ENCODE measurements at regions not wholly inside any gene's neighbourhood (a gene's known extent, or its start where the extent isn't known, plus 50 kb on each side); places are given as distances from the start of the nearest gene placed in this dataset.
A peak's percentile ranks its signal among the peaks of the same experiment; 100 is the strongest.

- no peak for TF ChIP-seq CTCF (IDR thresholded peaks at IDR 0.05)
- Histone ChIP-seq H3K4me1 (ENCODE audit: low read depth) (no peaks in the 10 kb centered on the region), H3K4me3 (no peak overlapping the region), H3K9me3 (no peaks in the 10 kb centered on the region), H3K36me3 (ENCODE audit: low read depth) (no peaks in the 10 kb centered on the region)
- ATAC-seq (no peak), DNase-seq (no peak)
- intact Hi-C loops (cut with DNase I, micrococcal nuclease), result no loop called here
Measured at GRCh38 chr6:228881-229651, 63.2 kb upstream of the DUSP22 start.

GRCh38 chr6:231779-232178 lies 60.5 kb upstream of the DUSP22 start:
- H3K4me3 ChIP-seq, result no peak overlapping the region
- DNase-seq (no peak), ATAC-seq (no peak)
- intact Hi-C loops (cut with DNase I, micrococcal nuclease), result no loop called here
- H3K36me3 ChIP-seq (ENCODE audit: low read depth), result no peaks in the 10 kb centered on the region
- H3K4me1 ChIP-seq (ENCODE audit: low read depth), result no peaks in the 10 kb centered on the region
- no peak for TF ChIP-seq CTCF (IDR thresholded peaks at IDR 0.05)
- H3K9me3 ChIP-seq, result no peaks in the 10 kb centered on the region

GRCh38 chr6:232982-233640 lies 59.2 kb upstream of the DUSP22 start:
- no peaks in the 10 kb centered on the region for H3K4me1 ChIP-seq (ENCODE audit: low read depth)
- DNase-seq (no peak), ATAC-seq (no peak)
- intact Hi-C loops (cut with DNase I, micrococcal nuclease), result no loop called here
- H3K4me3 ChIP-seq, result no peak overlapping the region
- no peaks in the 10 kb centered on the region for H3K9me3 ChIP-seq
- no peaks in the 10 kb centered on the region for H3K36me3 ChIP-seq (ENCODE audit: low read depth)
- TF ChIP-seq CTCF (IDR thresholded peaks at IDR 0.05), result no peak

- no peak for ATAC-seq
- Histone ChIP-seq H3K4me1 (ENCODE audit: low read depth) (no peaks in the 10 kb centered on the region), H3K4me3 (no peak overlapping the region), H3K36me3 (ENCODE audit: low read depth) (no peaks in the 10 kb centered on the region), H3K9me3 (no peaks in the 10 kb centered on the region)
- no peak for DNase-seq
- no peak for TF ChIP-seq CTCF (IDR thresholded peaks at IDR 0.05)
- intact Hi-C loops (cut with DNase I, micrococcal nuclease), result no loop called here
Measured at GRCh38 chr6:234706-235372, 57.4 kb upstream of the DUSP22 start.

GRCh38 chr6:235763-236360 lies 56.4 kb upstream of the DUSP22 start:
- TF ChIP-seq CTCF (IDR thresholded peaks at IDR 0.05), result no peak
- H3K9me3 ChIP-seq, result no peaks in the 10 kb centered on the region
- ATAC-seq, result peak; percentile 79
- intact Hi-C loops (cut with DNase I, micrococcal nuclease), result no loop called here
- H3K4me3 ChIP-seq, result no peak overlapping the region
- peak in 1 of 3 donors; percentile 29 for DNase-seq
- no peaks in the 10 kb centered on the region for H3K4me1 ChIP-seq (ENCODE audit: low read depth)
- no peaks in the 10 kb centered on the region for H3K36me3 ChIP-seq (ENCODE audit: low read depth)
